PFSK-1 (cell line): ENCODE measurements at regions not wholly inside any gene's neighbourhood (a gene's known extent, or its start where the extent isn't known, plus 50 kb on each side); places are given as distances from the start of the nearest gene placed in this dataset.

Source experiments
- REST ChIP-seq, 2 experiments: IDR thresholded peaks; 2 replicates each; pipeline versions ENCODE4 v1.6.1 to v1.8.0; 2011 to 2012; ENCODE audit warnings: low read depth in 2 of 2, low read length in 2 of 2, control low read depth in 1 of 2, inconsistent platforms in 1 of 2, mild to moderate bottlenecking in 1 of 2, moderate library complexity in 1 of 2; ENCODE audit not compliant: insufficient read depth in 1 of 2
- TAF1 ChIP-seq: IDR thresholded peaks from 2 replicates; pipeline ENCODE4 v1.6.1; 2012; ENCODE audit warnings: low read length, control low read depth, borderline replicate concordance; ENCODE audit not compliant: insufficient read depth

GRCh38 chr20:12925863-12926793, 82.6 kb upstream of the SPTLC3 start:
- TF ChIP-seq TAF1 (no peak), REST (IDR thresholded peaks at IDR 0.05; ENCODE audit: insufficient read depth in 1 of 2, low read depth in 2 of 2, low read length in 2 of 2) (no peak)
